ENCODE measurements at regions not wholly inside any gene's neighbourhood (a gene's known extent, or its start where the extent isn't known, plus 50 kb on each side); places are given as distances from the start of the nearest gene placed in this dataset.

GRCh38 chr13:40318366-40318765 is 348.1 kb downstream of the FOXO1 start:
- no peak for DNase-seq

DNA sequence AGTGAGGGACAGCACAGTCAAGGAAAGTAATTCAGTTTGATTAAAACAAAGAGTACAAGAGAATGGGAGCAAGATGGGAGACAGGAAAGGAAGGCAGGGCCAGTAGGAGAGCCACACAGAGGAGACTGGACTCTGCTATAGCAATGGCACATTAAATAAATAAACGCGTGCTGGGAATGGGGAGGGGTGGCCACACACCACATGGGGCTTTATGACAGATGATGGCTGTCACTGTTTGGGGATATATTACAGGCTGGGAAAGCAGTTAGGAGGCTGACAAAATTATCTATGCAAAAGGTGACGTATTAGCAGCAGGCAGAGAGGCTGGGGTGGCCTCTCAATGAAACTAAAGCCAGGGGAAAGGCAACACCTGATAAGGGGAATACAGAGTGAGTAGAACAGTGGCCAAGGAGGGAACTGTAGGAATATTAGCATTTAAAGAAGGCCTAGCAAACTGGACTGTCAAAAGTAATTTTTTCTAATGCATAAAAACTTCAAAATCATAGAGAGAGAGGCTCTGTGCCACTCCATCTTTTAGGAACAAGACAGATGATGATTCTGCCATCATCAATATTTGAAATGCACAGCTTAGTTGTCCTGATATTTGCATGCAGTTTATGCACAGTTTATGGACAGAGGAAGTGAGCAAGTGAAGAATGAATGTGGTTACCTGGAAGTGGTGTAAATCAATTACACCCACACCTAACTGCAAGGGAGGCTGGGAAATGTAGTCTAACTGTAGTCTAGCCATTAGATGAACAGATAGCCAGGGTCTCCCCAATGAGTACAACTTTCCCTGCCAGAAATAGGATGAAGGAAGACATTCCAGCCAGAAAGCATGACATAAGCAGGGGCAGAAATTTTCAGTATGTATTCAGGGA is 346.5 kb downstream of the FOXO1 start:
- DNase-seq = no peak

DNA sequence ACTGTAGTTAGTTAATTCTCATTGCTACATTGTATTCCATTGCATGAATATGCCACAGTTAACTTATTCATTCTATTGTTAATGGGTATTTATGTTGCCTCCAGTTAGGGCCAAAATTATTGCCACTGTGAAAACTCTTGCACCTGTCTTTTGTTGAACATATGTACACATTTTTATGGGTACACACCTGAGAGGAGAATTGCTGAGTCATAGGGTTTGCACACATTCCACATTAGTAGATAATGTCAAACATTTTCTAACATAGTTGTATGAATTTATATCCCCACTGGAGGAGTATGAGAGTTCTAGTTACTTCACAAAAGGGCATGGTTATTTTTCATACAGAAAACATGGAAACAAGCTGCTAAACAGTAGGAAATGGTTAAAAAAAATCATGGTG is 338.4 kb downstream of the FOXO1 start:
- no peak for DNase-seq

GRCh38 chr13:40329781-40330485 is 336.5 kb downstream of the FOXO1 start:
- no peak for DNase-seq

DNA sequence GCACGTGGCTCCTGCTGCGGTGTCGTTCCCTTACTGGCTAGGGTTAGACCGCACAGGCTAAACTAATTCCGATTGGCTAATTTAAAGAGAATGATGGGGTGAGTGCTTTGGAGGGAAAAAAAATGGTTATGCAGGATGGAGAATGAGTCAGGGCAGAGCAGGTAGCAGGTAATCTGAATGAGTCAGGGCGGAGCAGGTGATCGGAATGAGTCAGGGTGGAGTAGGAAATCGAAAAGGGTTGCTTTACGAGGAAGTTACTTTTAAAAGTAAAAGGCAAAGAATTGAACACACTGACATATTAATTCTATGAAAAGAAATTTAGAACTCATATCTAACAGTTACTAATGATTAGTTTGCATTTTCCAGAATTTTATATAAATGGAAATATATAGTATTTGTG is 335.5 kb downstream of the FOXO1 start:
- no peak for DNase-seq

- DNase-seq = no peak
Measured at GRCh38 chr13:40331802-40332201, 334.6 kb downstream of the FOXO1 start.

GRCh38 chr13:40333226-40333625 is 333.2 kb downstream of the FOXO1 start:
- DNase-seq = no peak

DNA sequence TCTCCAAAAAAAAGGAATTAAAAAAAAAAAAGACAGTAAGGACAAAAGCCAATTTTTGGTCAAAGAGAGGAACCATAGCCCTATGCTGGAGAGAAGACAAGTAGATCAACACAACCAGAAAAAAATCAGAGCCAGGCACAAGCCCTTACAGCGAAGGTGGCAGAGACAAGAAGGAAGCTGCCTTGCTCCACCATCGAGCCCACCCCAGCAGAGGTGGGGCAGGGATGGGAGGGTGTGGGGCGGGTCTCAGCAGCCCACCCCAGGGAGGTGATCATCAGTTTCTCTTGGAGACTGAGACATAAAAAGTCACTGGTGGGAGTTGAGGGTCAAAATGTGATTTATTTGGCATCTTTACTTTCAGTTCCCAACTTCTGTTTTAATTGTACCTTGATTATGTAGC is 332.4 kb downstream of the FOXO1 start:
- no peak for DNase-seq

- no peak for DNase-seq
Measured at GRCh38 chr13:40334616-40335015, 331.8 kb downstream of the FOXO1 start.

GRCh38 chr13:40336228-40337221 is 329.9 kb downstream of the FOXO1 start:
- no peak for DNase-seq

GRCh38 chr13:40337651-40338050 is 328.8 kb downstream of the FOXO1 start:
- DNase-seq = no peak

- no peak for DNase-seq
Measured at GRCh38 chr13:40338217-40338616, 328.2 kb downstream of the FOXO1 start.

- no peak for DNase-seq
Measured at GRCh38 chr13:40340368-40341095, 325.9 kb downstream of the FOXO1 start.

DNA sequence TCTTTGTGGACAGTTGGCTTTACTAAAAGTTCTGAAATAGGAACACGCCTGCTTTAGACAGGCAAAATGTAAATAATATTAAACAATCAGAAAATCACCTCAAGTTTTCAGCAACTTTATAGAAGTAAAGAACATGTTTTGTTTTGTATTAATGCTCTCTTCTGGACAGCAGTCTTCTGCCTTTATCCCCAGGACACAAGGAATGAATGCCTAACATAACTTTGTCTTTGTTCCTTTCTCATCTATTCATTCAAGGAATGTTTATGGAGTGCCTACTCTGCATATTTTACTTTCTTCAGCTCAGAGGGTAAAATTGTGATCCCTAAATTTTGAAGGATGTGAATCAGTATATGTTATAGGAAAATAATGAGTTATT is 325.4 kb downstream of the FOXO1 start:
- no peak for DNase-seq

GRCh38 chr13:40341501-40341900 is 324.9 kb downstream of the FOXO1 start:
- no peak for DNase-seq

- no peak for DNase-seq
Measured at GRCh38 chr13:40342461-40342860, 324.0 kb downstream of the FOXO1 start.

DNA sequence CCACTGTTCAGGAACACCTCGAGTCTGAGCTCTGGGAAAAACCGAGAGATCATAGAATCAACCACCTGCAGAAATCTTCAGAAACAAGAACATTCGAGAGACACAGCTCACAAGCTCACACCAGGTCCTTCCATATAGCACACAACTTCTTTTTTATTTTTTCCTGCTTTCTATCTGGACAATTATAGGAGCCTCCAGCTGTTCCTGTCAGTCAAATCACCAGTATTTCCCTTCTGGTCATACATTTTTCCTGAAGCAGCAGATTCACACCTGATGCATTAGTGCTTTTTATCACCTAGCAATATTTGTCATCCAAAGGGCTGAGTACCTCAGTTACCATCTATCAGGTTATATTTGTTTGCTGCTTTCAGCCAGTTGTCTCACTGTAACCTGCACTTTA is 323.5 kb downstream of the FOXO1 start:
- no peak for DNase-seq

- DNase-seq = no peak
Measured at GRCh38 chr13:40343550-40344269, 322.7 kb downstream of the FOXO1 start.

- DNase-seq = no peak
Measured at GRCh38 chr13:40344270-40345148, 321.9 kb downstream of the FOXO1 start.

DNA sequence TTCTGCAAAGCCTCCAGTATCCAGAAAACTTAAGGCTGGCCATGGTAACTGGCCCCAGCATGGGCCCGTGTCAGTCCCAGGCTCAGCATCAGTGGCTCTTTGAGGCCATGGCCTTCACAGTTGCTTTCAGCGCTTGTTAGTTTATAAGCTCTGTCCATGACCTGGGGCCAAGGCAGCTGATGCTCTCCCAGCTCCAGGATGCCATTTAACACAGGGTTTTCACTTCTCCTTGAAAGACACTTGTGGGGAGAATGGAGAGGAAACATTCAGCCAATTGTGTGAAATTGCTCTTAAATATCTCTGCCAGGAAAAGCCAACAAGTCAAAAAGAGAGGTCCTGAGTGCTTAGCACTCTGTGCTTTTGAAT is 321.3 kb downstream of the FOXO1 start:
- no peak for DNase-seq

Data from stimulated activated naive CD4-positive, alpha-beta T cell treated with Interleukin-2 at 50 U/mL for 16 hours (primary cell).